IMR-90 (cell line): ENCODE measurements at regions not wholly inside any gene's neighbourhood (a gene's known extent, or its start where the extent isn't known, plus 50 kb on each side); places are given as distances from the start of the nearest gene placed in this dataset.

ENCODE experiments used
- ATAC-seq: fragments of 200-7000 bp; cut with Tn5 transposase; 2 replicates; pipeline ENCODE4 v1.9.1; 2020; ENCODE audit warnings: low read depth, mild to moderate bottlenecking, moderate library complexity
- BruUV-seq: library from RNA; stranded (reverse); fragments of 400-500 nt; replicated peaks from 2 replicates; lab custom pipeline; 2021; lab: Mats Ljungman, UMichigan
- CTCF ChIA-PET: fragments of 300-600 bp; formaldehyde crosslinking; extraction: SDS; loops from one replicate; lab custom pipeline; 2021; ENCODE audit warnings: antibody characterized with exemption; lab: Yijun Ruan, JAX
- POLR2A ChIA-PET: fragments of 300-600 bp; sonication (Branson Sonifier 250); formaldehyde crosslinking; loops from one replicate; lab custom pipeline; 2022; ENCODE audit warnings: antibody characterized with exemption; ENCODE audit not compliant: unreplicated experiment; lab: Charles Lee
- DNase-seq: peaks from one replicate; pipeline ENCODE4 v3.0.0; 2013
- H2AFZ ChIP-seq: replicated peaks from 2 replicates; pipeline ENCODE3; 2013; ENCODE audit warnings: low read length, mild to moderate bottlenecking; ENCODE audit not compliant: poor library complexity
- H2AK5ac ChIP-seq: 2 replicates; pipeline ENCODE4 v1.6.1; 2013; ENCODE audit warnings: low read depth, low read length, inconsistent platforms
- H2AK9ac ChIP-seq: replicated peaks from 2 replicates; pipeline ENCODE3; 2013; ENCODE audit warnings: mild to moderate bottlenecking, low read depth, low read length, moderate library complexity; ENCODE audit not compliant: poor library complexity
- H2BK120ac ChIP-seq: 2 replicates; pipeline ENCODE4 v1.6.1; 2013; ENCODE audit warnings: low read depth, low read length, inconsistent platforms
- H2BK15ac ChIP-seq: 3 replicates; pipeline ENCODE4 v1.6.1; 2013; ENCODE audit warnings: low read depth, low read length, inconsistent platforms
- H2BK20ac ChIP-seq: 2 replicates; pipeline ENCODE4 v1.6.1; 2013; ENCODE audit warnings: low read depth, mild to moderate bottlenecking, inconsistent platforms, low read length, moderate library complexity
- H2BK5ac ChIP-seq: 2 replicates; pipeline ENCODE4 v1.6.1; 2013; ENCODE audit warnings: mild to moderate bottlenecking, low read depth, low read length, inconsistent platforms; ENCODE audit not compliant: poor library complexity, severe bottlenecking
- H3K14ac ChIP-seq: replicated peaks from 2 replicates; pipeline ENCODE4 v1.6.1; 2013; ENCODE audit warnings: low read depth, low read length, inconsistent platforms
- H3K18ac ChIP-seq: 2 replicates; pipeline ENCODE4 v1.6.1; 2013; ENCODE audit warnings: low read depth, low read length, control low read depth
- H3K23ac ChIP-seq: 2 replicates; pipeline ENCODE4 v1.6.1; 2013; ENCODE audit warnings: low read depth, low read length, inconsistent platforms
- H3K27ac ChIP-seq: 2 replicates; pipeline ENCODE4 v1.5.1; 2013; ENCODE audit warnings: mild to moderate bottlenecking, control low read depth, low read length; ENCODE audit not compliant: insufficient read depth
- H3K27me3 ChIP-seq: 2 replicates; pipeline ENCODE4 v1.6.1; 2013; ENCODE audit warnings: low read length; ENCODE audit not compliant: control insufficient read depth, insufficient read depth
- H3K36me3 ChIP-seq: 2 replicates; pipeline ENCODE4 v1.6.1; 2013; ENCODE audit warnings: low read length, mixed read lengths; ENCODE audit not compliant: control insufficient read depth, insufficient read depth
- H3K4ac ChIP-seq: 2 replicates; pipeline ENCODE4 v1.6.1; 2013; ENCODE audit warnings: low read depth, low read length, inconsistent platforms
- H3K4me1 ChIP-seq: 2 replicates; pipeline ENCODE4 v1.6.1; 2013; ENCODE audit warnings: low read length, mixed read lengths; ENCODE audit not compliant: control insufficient read depth, insufficient read depth
- H3K4me2 ChIP-seq: 2 replicates; pipeline ENCODE4 v1.6.1; 2013; ENCODE audit warnings: low read depth, mild to moderate bottlenecking, control low read depth, low read length, moderate library complexity
- H3K4me3 ChIP-seq: 2 replicates; pipeline ENCODE4 v1.5.1; 2013; ENCODE audit warnings: low read depth, mild to moderate bottlenecking, control low read depth, low read length, moderate library complexity; ENCODE audit not compliant: insufficient read depth
- H3K56ac ChIP-seq: 2 replicates; pipeline ENCODE4 v1.6.1; 2013; ENCODE audit warnings: low read length, inconsistent platforms; ENCODE audit not compliant: insufficient read depth; ENCODE audit errors: extremely low read depth
- H3K79me1 ChIP-seq, 2 experiments: 2 replicates each; pipeline ENCODE4 v1.6.1; 2013; ENCODE audit warnings: low read length in 2 of 2, inconsistent platforms in 1 of 2, low read depth in 1 of 2
- H3K9ac ChIP-seq: 2 replicates; pipeline ENCODE4 v1.6.1; 2013; ENCODE audit warnings: low read depth, low read length, control low read depth
- H3K9me1 ChIP-seq: 2 replicates; pipeline ENCODE4 v1.6.1; 2013; ENCODE audit warnings: low read length, inconsistent platforms; ENCODE audit not compliant: insufficient read depth
- H3K9me3 ChIP-seq: 2 replicates; pipeline ENCODE4 v1.6.1; 2013; ENCODE audit warnings: low read length; ENCODE audit not compliant: control insufficient read depth, insufficient read depth
- H4K20me1 ChIP-seq: 2 replicates; pipeline ENCODE4 v1.6.1; 2013; ENCODE audit warnings: low read length, inconsistent platforms; ENCODE audit not compliant: insufficient read depth
- H4K5ac ChIP-seq: 2 replicates; pipeline ENCODE4 v1.6.1; 2013; ENCODE audit warnings: mild to moderate bottlenecking, low read depth, low read length, control low read depth
- H4K8ac ChIP-seq, 2 experiments: 2 replicates each; pipeline ENCODE4 v1.6.1; 2013; ENCODE audit warnings: low read depth in 2 of 2, low read length in 2 of 2, control low read depth in 1 of 2, inconsistent platforms in 1 of 2
- H4K91ac ChIP-seq: 2 replicates; pipeline ENCODE4 v1.6.1; 2013; ENCODE audit warnings: low read depth, low read length, inconsistent platforms; ENCODE audit not compliant: insufficient read depth
- BHLHE40 ChIP-seq: fragments of 150-350 bp; IDR thresholded peaks from 2 replicates; pipeline ENCODE4 v1.6.1; 2016; ENCODE audit warnings: mild to moderate bottlenecking, low read depth, low read length
- CEBPB ChIP-seq: IDR thresholded peaks from 2 replicates; pipeline ENCODE4 v1.6.1; 2012; ENCODE audit warnings: low read depth, low read length, improper control_type of control experiment
- CHD1 ChIP-seq: IDR thresholded peaks from 2 replicates; pipeline ENCODE4 v1.6.1; 2012; ENCODE audit warnings: low read depth, low read length, improper control_type of control experiment
- ELK1 ChIP-seq: fragments of 150-350 bp; IDR thresholded peaks from 2 replicates; pipeline ENCODE4 v1.6.1; 2016; ENCODE audit warnings: low read depth, mild to moderate bottlenecking, low read length, moderate library complexity, borderline replicate concordance
- FOS ChIP-seq: fragments of 150-350 bp; IDR thresholded peaks from 2 replicates; pipeline ENCODE4 v1.6.1; 2016; ENCODE audit warnings: low read depth, low read length
- MAFK ChIP-seq: IDR thresholded peaks from 2 replicates; pipeline ENCODE4 v1.6.1; 2012; ENCODE audit warnings: low read depth, low read length, improper control_type of control experiment
- MAZ ChIP-seq: IDR thresholded peaks from 2 replicates; pipeline ENCODE4 v1.6.1; 2012; ENCODE audit warnings: low read depth, mild to moderate bottlenecking, low read length, improper control_type of control experiment, moderate library complexity, borderline replicate concordance
- MXI1 ChIP-seq: IDR thresholded peaks from 2 replicates; pipeline ENCODE4 v1.6.1; 2012; ENCODE audit warnings: low read depth, mild to moderate bottlenecking, low read length, moderate library complexity, borderline replicate concordance
- NFE2L2 ChIP-seq: fragments of 150-350 bp; IDR thresholded peaks from 2 replicates; pipeline ENCODE4 v1.6.1; 2016; ENCODE audit warnings: low read depth, mild to moderate bottlenecking, low read length
- POLR2A ChIP-seq: IDR thresholded peaks from 2 replicates; pipeline ENCODE4 v1.6.1; 2012; ENCODE audit warnings: mild to moderate bottlenecking, low read depth, low read length
- RAD21 ChIP-seq: IDR thresholded peaks from 2 replicates; pipeline ENCODE4 v1.6.1; 2012; ENCODE audit warnings: low read length, improper control_type of control experiment
- RCOR1 ChIP-seq: IDR thresholded peaks from 2 replicates; pipeline ENCODE4 v1.6.1; 2012; ENCODE audit warnings: mild to moderate bottlenecking, low read length, improper control_type of control experiment; ENCODE audit not compliant: insufficient replicate concordance
- RFX5 ChIP-seq: IDR thresholded peaks from 2 replicates; pipeline ENCODE4 v1.8.0; 2012; ENCODE audit warnings: low read depth, mild to moderate bottlenecking, low read length, moderate library complexity
- SMC3 ChIP-seq: fragments of 150-350 bp; IDR thresholded peaks from 2 replicates; pipeline ENCODE4 v1.6.1; 2016; ENCODE audit warnings: low read depth, mild to moderate bottlenecking, antibody characterized with exemption, low read length, moderate library complexity
- USF2 ChIP-seq: fragments of 150-350 bp; IDR thresholded peaks from 2 replicates; pipeline ENCODE4 v1.6.1; 2017; ENCODE audit warnings: mild to moderate bottlenecking, antibody characterized with exemption, low read length, low read depth
- WGBS, 2 experiments: methylation state at CpG; one replicate each; pipeline versions ENCODE4 v1.1.5 to v1.1.7; 2013; ENCODE audit warnings: missing lambda C conversion rate in 2 of 2; ENCODE audit not compliant: insufficient read length in 1 of 2; ENCODE audit errors: extremely low coverage in 2 of 2; 5-methylcytosine and 5-hydroxymethylcytosine counted together
- dilution Hi-C: fragments of 300-500 bp; cut with HindIII; formaldehyde crosslinking; loops from one replicate; pipeline ENCODE4 v1.14.3; 2018; ENCODE audit warnings: low sequenced_read_pairs; ENCODE audit not compliant: unreplicated experiment
- in situ Hi-C: fragments of 300-500 bp; cut with MboI; formaldehyde crosslinking; loops from 3 replicates; pipeline ENCODE4 v1.14.3; 2019; ENCODE audit warnings: low sequenced_read_pairs, inconsistent platforms, mixed read lengths
- intact Hi-C: fragments of 100-400 bp; cut with micrococcal nuclease; formaldehyde crosslinking; loops from 2 replicates; pipeline ENCODE4 v1.10.0; 2022
- TF ChIP-seq, protein P1 (sequence below): conservative IDR thresholded peaks from 2 replicates; pipeline ENCODE4 v1.5.1; 2012; ENCODE audit warnings: mild to moderate bottlenecking, low read depth, low read length, improper control_type of control experiment

GRCh38 chr2:225779829-225780228, 380.3 kb downstream of the NYAP2 start:
- Histone ChIP-seq H4K20me1 (no peaks in the 10 kb centered on the region), H2BK120ac (no peak overlapping the region), H3K9me1 (no peaks in the 10 kb centered on the region), H3K79me1 (no peaks in the 10 kb centered on the region), H3K9me3 (no peaks in the 10 kb centered on the region; the same call in 1 of the 2 replicates), H2BK5ac (no peak overlapping the region), H2AK9ac (no peak overlapping the region), H3K56ac (no peak overlapping the region), H2BK15ac (no peak overlapping the region), H2AFZ (no peak overlapping the region), H4K8ac (no peak overlapping the region), H3K14ac (no peak overlapping the region), H3K36me3 (no peaks in the 10 kb centered on the region), H3K4me1 (no peaks in the 10 kb centered on the region), H3K27ac (no peak overlapping the region), H4K5ac (no peak overlapping the region), H2BK20ac (no peak overlapping the region), H3K27me3 (no peaks in the 10 kb centered on the region), H2AK5ac (no peak overlapping the region), H3K4me3 (no peak overlapping the region), H3K4me2 (no peak overlapping the region), H3K18ac (no peak overlapping the region), H3K23ac (no peak overlapping the region), H4K91ac (no peak overlapping the region), H3K9ac (no peak overlapping the region), H3K4ac (no peak overlapping the region)
- ATAC-seq (no peak), DNase-seq (no peak)
- WGBS, 2 experiments = 89% methylated on average over 1 of the region's 1 CpG; no CpG with 5 or more reads in 1 of the 2 experiments
- ChIA-PET CTCF (no interaction called here), POLR2A (no interaction called here)
- intact Hi-C loops = no loop called here
- TF ChIP-seq RFX5 (no peak), SMC3 (no peak), BHLHE40 (no peak), FOS (no peak), RAD21 (no peak), CHD1 (no peak), ELK1 (no peak), MXI1 (no peak), POLR2A (no peak), USF2 (no peak), NFE2L2 (no peak), RCOR1 (no peak), CEBPB (no peak), MAFK (no peak), MAZ (no peak)
- TF ChIP-seq, protein P1, sequence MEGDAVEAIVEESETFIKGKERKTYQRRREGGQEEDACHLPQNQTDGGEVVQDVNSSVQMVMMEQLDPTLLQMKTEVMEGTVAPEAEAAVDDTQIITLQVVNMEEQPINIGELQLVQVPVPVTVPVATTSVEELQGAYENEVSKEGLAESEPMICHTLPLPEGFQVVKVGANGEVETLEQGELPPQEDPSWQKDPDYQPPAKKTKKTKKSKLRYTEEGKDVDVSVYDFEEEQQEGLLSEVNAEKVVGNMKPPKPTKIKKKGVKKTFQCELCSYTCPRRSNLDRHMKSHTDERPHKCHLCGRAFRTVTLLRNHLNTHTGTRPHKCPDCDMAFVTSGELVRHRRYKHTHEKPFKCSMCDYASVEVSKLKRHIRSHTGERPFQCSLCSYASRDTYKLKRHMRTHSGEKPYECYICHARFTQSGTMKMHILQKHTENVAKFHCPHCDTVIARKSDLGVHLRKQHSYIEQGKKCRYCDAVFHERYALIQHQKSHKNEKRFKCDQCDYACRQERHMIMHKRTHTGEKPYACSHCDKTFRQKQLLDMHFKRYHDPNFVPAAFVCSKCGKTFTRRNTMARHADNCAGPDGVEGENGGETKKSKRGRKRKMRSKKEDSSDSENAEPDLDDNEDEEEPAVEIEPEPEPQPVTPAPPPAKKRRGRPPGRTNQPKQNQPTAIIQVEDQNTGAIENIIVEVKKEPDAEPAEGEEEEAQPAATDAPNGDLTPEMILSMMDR = no peak
- no TSS peak for BruUV-seq
- in situ Hi-C loops = no loop called here
- dilution Hi-C loops = no loop called here
